GM23338 (cell line): ENCODE measurements at regions not wholly inside any gene's neighbourhood (a gene's known extent, or its start where the extent isn't known, plus 50 kb on each side); places are given as distances from the start of the nearest gene placed in this dataset.

Experiments used
- ATAC-seq: fragments of 200-7000 bp; cut with Tn5 transposase; 3 replicates; pipeline ENCODE4 v1.9.1; 2020
- DNase-seq: peaks from one replicate; pipeline ENCODE4 v3.0.0-alpha.2; 2015; ENCODE audit warnings: low spot score
- H2AFZ ChIP-seq: fragments of 200-600 bp; sonication (generic); 2 replicates; pipeline ENCODE4 v1.8.0; 2016; ENCODE audit warnings: antibody characterized with exemption, mild to moderate bottlenecking, moderate library complexity
- H3F3A ChIP-seq: fragments of 200-600 bp; sonication (generic); replicated peaks from 2 replicates; pipeline ENCODE4 v1.8.0; 2017; ENCODE audit warnings: antibody characterized with exemption, mixed run types, low read depth
- H3K27ac ChIP-seq: fragments of 200-600 bp; sonication (generic); 2 replicates; pipeline ENCODE4 v1.6.1; 2016; ENCODE audit warnings: low read depth
- H3K27me3 ChIP-seq: fragments of 200-600 bp; sonication (generic); 2 replicates; pipeline ENCODE4 v1.8.0; 2016; ENCODE audit warnings: mild to moderate bottlenecking, mixed run types, moderate library complexity; ENCODE audit not compliant: insufficient read depth
- H3K36me3 ChIP-seq: fragments of 200-600 bp; sonication (generic); 2 replicates; pipeline ENCODE4 v1.8.0; 2016; ENCODE audit warnings: mild to moderate bottlenecking; ENCODE audit not compliant: insufficient read depth
- H3K4me1 ChIP-seq: fragments of 200-600 bp; sonication (generic); 2 replicates; pipeline ENCODE4 v1.8.0; 2016; ENCODE audit warnings: mild to moderate bottlenecking, moderate library complexity; ENCODE audit not compliant: insufficient read depth
- H3K4me2 ChIP-seq: fragments of 200-600 bp; sonication (generic); 2 replicates; pipeline ENCODE4 v1.7.1; 2017; ENCODE audit warnings: mixed run types
- H3K4me3 ChIP-seq: fragments of 200-600 bp; sonication (generic); 2 replicates; pipeline ENCODE4 v1.6.1; 2016; ENCODE audit warnings: mixed run types
- H3K79me2 ChIP-seq: fragments of 200-600 bp; sonication (generic); replicated peaks from 2 replicates; pipeline ENCODE4 v1.8.0; 2017; ENCODE audit warnings: mild to moderate bottlenecking; ENCODE audit not compliant: insufficient read depth
- H3K9me2 ChIP-seq: fragments of 200-600 bp; sonication (generic); 2 replicates; pipeline ENCODE4 v1.8.0; 2017; ENCODE audit not compliant: insufficient read depth
- H4K20me1 ChIP-seq: fragments of 200-600 bp; sonication (generic); replicated peaks from 2 replicates; pipeline ENCODE4 v1.8.0; 2017; ENCODE audit warnings: mild to moderate bottlenecking; ENCODE audit not compliant: insufficient read depth
- H3K27ac Mint-ChIP-seq: 2 replicates; pipeline ENCODE4 v1.8.0; 2020; ENCODE audit warnings: inconsistent platforms, mild to moderate bottlenecking, moderate library complexity, mixed read lengths
- H3K27me3 Mint-ChIP-seq: 3 replicates; pipeline ENCODE4 v1.8.0; 2022; ENCODE audit warnings: low read depth, mild to moderate bottlenecking, moderate library complexity, mixed read lengths, inconsistent platforms; ENCODE audit not compliant: insufficient read depth, poor library complexity
- H3K36me3 Mint-ChIP-seq: 3 replicates; pipeline ENCODE4 v1.8.0; 2021; ENCODE audit warnings: low read depth, mild to moderate bottlenecking, inconsistent platforms, moderate library complexity, mixed read lengths
- H3K4me1 Mint-ChIP-seq: 3 replicates; pipeline ENCODE4 v1.8.0; 2020; ENCODE audit warnings: mild to moderate bottlenecking, inconsistent platforms, mixed read lengths
- H3K4me3 Mint-ChIP-seq: 3 replicates; pipeline ENCODE4 v1.8.0; 2021; ENCODE audit warnings: moderate library complexity, mild to moderate bottlenecking, inconsistent platforms, mixed read lengths
- H3K9me3 Mint-ChIP-seq: 3 replicates; pipeline ENCODE4 v1.8.0; 2020; ENCODE audit warnings: moderate library complexity, mild to moderate bottlenecking, inconsistent platforms, mixed read lengths
- ETS1 ChIP-seq: IDR thresholded peaks from 2 replicates; pipeline ENCODE4 v1.6.1; 2016; ENCODE audit warnings: antibody characterized with exemption
- EZH2 ChIP-seq: fragments of 200-600 bp; sonication (generic); IDR thresholded peaks from one replicate; pipeline ENCODE4 v1.8.0; 2017; ENCODE audit warnings: antibody characterized with exemption, mild to moderate bottlenecking, low read depth; ENCODE audit not compliant: unreplicated experiment
- EZH2phosphoT487 ChIP-seq: fragments of 200-600 bp; sonication (generic); IDR thresholded peaks from one replicate; pipeline ENCODE4 v1.8.1; 2018; ENCODE audit warnings: antibody characterized with exemption; ENCODE audit not compliant: unreplicated experiment
- NANOG ChIP-seq: IDR thresholded peaks from 2 replicates; pipeline ENCODE4 v1.6.1; 2016; ENCODE audit warnings: antibody characterized with exemption, borderline replicate concordance
- POLR2AphosphoS5 ChIP-seq: IDR thresholded peaks from 2 replicates; pipeline ENCODE4 v1.6.1; 2016; ENCODE audit warnings: antibody characterized with exemption, low read depth
- REST ChIP-seq: IDR thresholded peaks from one replicate; pipeline ENCODE4 v1.6.1; 2018; ENCODE audit warnings: antibody characterized with exemption; ENCODE audit not compliant: unreplicated experiment
- STAT1 ChIP-seq: IDR thresholded peaks from one replicate; pipeline ENCODE4 v1.6.1; 2016; ENCODE audit warnings: antibody characterized with exemption; ENCODE audit not compliant: unreplicated experiment
- ZNF114 ChIP-seq: fragments of 250-450 bp; sonication (Bioruptor Pico); IDR thresholded peaks from 2 replicates; pipeline ENCODE4 v1.5.0; 2020; ENCODE audit warnings: mild to moderate bottlenecking, moderate library complexity
- ZNF462 ChIP-seq: fragments of 250-450 bp; sonication (Bioruptor Pico); IDR thresholded peaks from 2 replicates; pipeline ENCODE4 v1.5.0; 2020; ENCODE audit warnings: mild to moderate bottlenecking, moderate library complexity

GRCh38 chr21:41568606-41569385 lies 60.8 kb upstream of the TMPRSS2 start:
- Mint-ChIP-seq H3K36me3 (peaks cover 4% of the 10 kb centered on the region; the same call in 2 of the 3 replicates), H3K27me3 (peaks cover 7% of the 10 kb centered on the region), H3K27ac (no peak overlapping the region), H3K4me3 (no peak overlapping the region), H3K9me3 (peaks cover 9% of the 10 kb centered on the region), H3K4me1 (no peaks in the 10 kb centered on the region; the same call in 2 of the 3 replicates)
- Histone ChIP-seq H2AFZ (0 out of 2 replicates have a peak overlapping the region, but pooled peaks have one; percentile 10), H3K9me2 (0 out of 2 replicates have a peak, but pooled peaks cover 3% of the 10 kb centered on the region), H3K4me3 (no peak overlapping the region), H4K20me1 (no peaks in the 10 kb centered on the region), H3K27me3 (no peaks in the 10 kb centered on the region), H3K4me2 (no peak overlapping the region), H3K79me2 (no peaks in the 10 kb centered on the region), H3K4me1 (no peaks in the 10 kb centered on the region), H3K36me3 (no peaks in the 10 kb centered on the region), H3K27ac (no peak overlapping the region), H3F3A (no peaks in the 10 kb centered on the region)
- ATAC-seq: no peak
- TF ChIP-seq STAT1: no peak
- DNase-seq: no peak

GRCh38 chr21:41567901-41568510 lies 60.0 kb upstream of the TMPRSS2 start:
- Histone ChIP-seq H3K79me2 (no peaks in the 10 kb centered on the region), H3K27me3 (no peaks in the 10 kb centered on the region), H3K4me3 (no peak overlapping the region), H3K4me1 (no peaks in the 10 kb centered on the region), H4K20me1 (no peaks in the 10 kb centered on the region), H3K27ac (no peak overlapping the region), H3K9me2 (0 out of 2 replicates have a peak, but pooled peaks cover 3% of the 10 kb centered on the region), H3K4me2 (no peak overlapping the region), H3F3A (no peaks in the 10 kb centered on the region), H3K36me3 (no peaks in the 10 kb centered on the region), H2AFZ (no peak overlapping the region)
- Mint-ChIP-seq H3K36me3 (peaks cover 4% of the 10 kb centered on the region; the same call in 2 of the 3 replicates), H3K27me3 (peaks cover 5% of the 10 kb centered on the region), H3K4me3 (no peak overlapping the region), H3K4me1 (no peaks in the 10 kb centered on the region; the same call in 2 of the 3 replicates), H3K9me3 (peaks cover 9% of the 10 kb centered on the region), H3K27ac (no peak overlapping the region)
- no peak for DNase-seq
- no peak for ATAC-seq
- TF ChIP-seq EZH2: no peak
- no peak for TF ChIP-seq POLR2AphosphoS5
- TF ChIP-seq REST: no peak
- TF ChIP-seq EZH2phosphoT487: no peak
- TF ChIP-seq ZNF114 (CRISPR knock-in tag): no peak
- TF ChIP-seq ETS1: no peak
- TF ChIP-seq NANOG: no peak
- TF ChIP-seq STAT1: no peak
- TF ChIP-seq ZNF462: no peak
